ENCODE measurements at regions not wholly inside any gene's neighbourhood (a gene's known extent, or its start where the extent isn't known, plus 50 kb on each side); places are given as distances from the start of the nearest gene placed in this dataset.

DNA sequence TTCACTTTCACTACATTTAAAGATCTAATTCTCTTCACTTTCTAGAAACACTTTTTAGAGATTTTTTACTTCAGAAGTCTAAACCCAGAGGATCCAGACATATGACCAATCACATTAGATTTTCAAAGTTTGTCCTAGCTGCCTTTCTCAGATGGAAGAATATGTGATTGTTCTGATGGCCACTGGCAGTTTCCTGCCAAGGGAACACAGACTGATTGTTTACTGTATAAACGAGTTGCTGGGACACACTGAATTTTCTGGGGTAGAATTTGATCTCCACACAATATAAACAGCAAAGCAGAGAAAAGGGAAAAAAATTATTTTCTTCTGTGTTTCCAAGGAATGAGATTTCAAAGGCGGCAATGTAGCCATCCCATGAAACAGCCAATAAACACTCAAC is 480.0 kb downstream of the TOX3 start (continued):
- TF ChIP-seq ZNF462 (CRISPR knock-in tag; IDR thresholded peaks at IDR 0.05) (no peak), EZH2 (IDR thresholded peaks at IDR 0.05; ENCODE audit: low read depth, unreplicated experiment) (no peak), ZNF331 (CRISPR knock-in tag; IDR thresholded peaks at IDR 0.05; ENCODE audit: low read depth) (no peak), NANOG (IDR thresholded peaks at IDR 0.05; ENCODE audit: borderline replicate concordance) (no peak), JUNB (IDR thresholded peaks at IDR 0.05; ENCODE audit: unreplicated experiment) (no peak), EZH2phosphoT487 (IDR thresholded peaks at IDR 0.05; ENCODE audit: unreplicated experiment) (no peak)

DNA sequence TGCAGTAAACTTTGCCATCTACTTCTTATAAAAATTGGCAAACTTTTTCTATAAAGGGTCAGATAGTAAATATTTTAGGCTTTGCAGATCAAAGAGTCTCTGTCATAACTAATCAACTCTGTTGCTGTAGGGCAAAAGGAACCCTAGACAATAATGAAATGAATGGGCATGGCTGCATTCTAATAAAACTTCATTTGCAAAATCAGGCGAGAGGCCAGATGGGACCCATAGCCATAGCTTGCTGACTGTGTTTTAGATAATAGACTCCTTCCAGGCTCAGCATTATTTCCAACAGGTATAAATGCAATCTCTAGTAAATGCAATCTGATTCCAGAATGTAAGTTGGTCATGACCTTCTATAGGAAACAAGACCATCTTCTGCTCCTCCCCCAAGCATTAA is 490.7 kb downstream of the TOX3 start:
- Mint-ChIP-seq H3K27ac (no peak overlapping the region), H3K27me3 (ENCODE audit: insufficient read depth, low read depth, poor library complexity) (no peaks in the 10 kb centered on the region), H3K36me3 (ENCODE audit: low read depth) (no peaks in the 10 kb centered on the region), H3K9me3 (no peaks in the 10 kb centered on the region), H3K4me1 (no peaks in the 10 kb centered on the region), H3K4me3 (no peak overlapping the region)
- no peak overlapping the region for H3K4me3 ChIP-seq
- H4K20me1 ChIP-seq (replicated peaks; ENCODE audit: insufficient read depth), result no peaks in the 10 kb centered on the region
- ATAC-seq (no peak), DNase-seq (ENCODE audit: low spot score) (no peak)
- H3K4me2 ChIP-seq, result no peak overlapping the region
- no peaks in the 10 kb centered on the region for H3K79me2 ChIP-seq (replicated peaks; ENCODE audit: insufficient read depth)
- no peaks in the 10 kb centered on the region for H3F3A ChIP-seq (replicated peaks; ENCODE audit: low read depth)
- H3K36me3 ChIP-seq (ENCODE audit: insufficient read depth), result no peaks in the 10 kb centered on the region
- no peak overlapping the region for H3K27ac ChIP-seq (ENCODE audit: low read depth)
- no peaks in the 10 kb centered on the region for H3K4me1 ChIP-seq (ENCODE audit: insufficient read depth)
- no peaks in the 10 kb centered on the region for H3K27me3 ChIP-seq (ENCODE audit: insufficient read depth)
- H2AFZ ChIP-seq, result 0 out of 2 replicates have a peak overlapping the region, but pooled peaks have one; percentile 25
- peaks cover 4% of the 10 kb centered on the region; the same call in 1 of the 2 replicates for H3K9me2 ChIP-seq (ENCODE audit: insufficient read depth)
- TF ChIP-seq POLR2AphosphoS5 (IDR thresholded peaks at IDR 0.05; ENCODE audit: low read depth), result no peak
- TF ChIP-seq CREB1 (CRISPR knock-in tag; IDR thresholded peaks at IDR 0.05; ENCODE audit: low read depth), result no peak
- no peak for TF ChIP-seq ZNF462 (CRISPR knock-in tag; IDR thresholded peaks at IDR 0.05)
- TF ChIP-seq EZH2phosphoT487 (IDR thresholded peaks at IDR 0.05; ENCODE audit: unreplicated experiment), result no peak
- TF ChIP-seq EZH2 (IDR thresholded peaks at IDR 0.05; ENCODE audit: low read depth, unreplicated experiment), result no peak
- no peak for TF ChIP-seq NANOG (IDR thresholded peaks at IDR 0.05; ENCODE audit: borderline replicate concordance)
